SK-N-SH treated with all-trans-retinoic acid at 6 μM for 48 hours (cell line): ENCODE measurements at regions not wholly inside any gene's neighbourhood (a gene's known extent, or its start where the extent isn't known, plus 50 kb on each side); places are given as distances from the start of the nearest gene placed in this dataset.

Experiments
- ATAC-seq: fragments of 200-7000 bp; cut with Tn5 transposase; 3 replicates; pipeline ENCODE4 v1.9.1; 2020; ENCODE audit warnings: mild to moderate bottlenecking, moderate library complexity
- ARNTL ChIP-seq: fragments of 450-650 bp; formaldehyde crosslinking; IDR thresholded peaks from 2 replicates; pipeline ENCODE4 v1.5.0; 2020; ENCODE audit warnings: low read depth, mild to moderate bottlenecking, moderate library complexity, borderline replicate concordance
- BACH2 ChIP-seq: fragments of 250-450 bp; sonication (Bioruptor Pico); IDR thresholded peaks from 2 replicates; pipeline ENCODE4 v1.9.0; 2021; ENCODE audit warnings: mild to moderate bottlenecking, borderline replicate concordance
- CSDC2 ChIP-seq: fragments of 250-450 bp; sonication (Bioruptor Pico); IDR thresholded peaks from 2 replicates; pipeline ENCODE4 v1.5.0; 2020; ENCODE audit warnings: mild to moderate bottlenecking, moderate library complexity
- GLIS3 ChIP-seq: fragments of 250-450 bp; sonication (Bioruptor Pico); IDR thresholded peaks from 2 replicates; pipeline ENCODE4 v1.5.0; 2020; ENCODE audit warnings: mild to moderate bottlenecking, moderate library complexity
- ISL1 ChIP-seq: fragments of 250-450 bp; sonication (Bioruptor Pico); IDR thresholded peaks from 2 replicates; pipeline ENCODE4 v2.1.2; 2022; ENCODE audit warnings: mild to moderate bottlenecking, moderate library complexity
- RARB ChIP-seq: fragments of 250-450 bp; sonication (Bioruptor Pico); IDR thresholded peaks from 2 replicates; pipeline ENCODE4 v1.8.0; 2021; ENCODE audit warnings: mild to moderate bottlenecking, moderate library complexity
- SNAI2 ChIP-seq: fragments of 250-450 bp; sonication (Bioruptor Pico); IDR thresholded peaks from 2 replicates; pipeline ENCODE4 v1.5.0; 2020; ENCODE audit warnings: mild to moderate bottlenecking, moderate library complexity
- TCF4 ChIP-seq: fragments of 250-450 bp; sonication (Bioruptor Pico); IDR thresholded peaks from 2 replicates; pipeline ENCODE4 v1.8.0; 2021; ENCODE audit warnings: mild to moderate bottlenecking, moderate library complexity, borderline replicate concordance
- TOX ChIP-seq: fragments of 250-450 bp; sonication (Bioruptor Pico); IDR thresholded peaks from 2 replicates; pipeline ENCODE4 v1.8.0; 2021; ENCODE audit warnings: mild to moderate bottlenecking, moderate library complexity, borderline replicate concordance
- ZC3H10 ChIP-seq: fragments of 250-450 bp; sonication (Bioruptor Pico); IDR thresholded peaks from 2 replicates; pipeline ENCODE4 v1.5.1; 2021; ENCODE audit warnings: mild to moderate bottlenecking, moderate library complexity
- ZFP3 ChIP-seq: fragments of 250-450 bp; sonication (Bioruptor Pico); IDR thresholded peaks from 2 replicates; pipeline ENCODE4 v1.5.0; 2020; ENCODE audit warnings: mild to moderate bottlenecking, moderate library complexity
- ZFP30 ChIP-seq: fragments of 450-650 bp; formaldehyde crosslinking; IDR thresholded peaks from 2 replicates; pipeline ENCODE4 v1.5.0; 2022; ENCODE audit warnings: mild to moderate bottlenecking, moderate library complexity
- ZNF565 ChIP-seq: fragments of 450-650 bp; formaldehyde crosslinking; conservative IDR thresholded peaks from 2 replicates; pipeline ENCODE4 v1.5.0; 2020; ENCODE audit warnings: low read depth, mild to moderate bottlenecking, moderate library complexity
- ZNF70 ChIP-seq: fragments of 450-650 bp; formaldehyde crosslinking; IDR thresholded peaks from 2 replicates; pipeline ENCODE4 v1.5.0; 2020; ENCODE audit warnings: mild to moderate bottlenecking, moderate library complexity
- TF ChIP-seq, protein P1 (sequence below): fragments of 250-450 bp; sonication (Bioruptor Pico); IDR thresholded peaks from 2 replicates; pipeline ENCODE4 v1.5.1; 2020; ENCODE audit warnings: low read depth, mild to moderate bottlenecking, moderate library complexity
- TF ChIP-seq, protein P2 (sequence below): fragments of 250-450 bp; sonication (Bioruptor Pico); IDR thresholded peaks from 2 replicates; pipeline ENCODE4 v1.8.0; 2021; ENCODE audit warnings: low read depth, mild to moderate bottlenecking, moderate library complexity, borderline replicate concordance
- TF ChIP-seq, protein P3 (sequence below): fragments of 250-450 bp; sonication (Bioruptor Pico); IDR thresholded peaks from 2 replicates; pipeline ENCODE4 v1.5.1; 2021; ENCODE audit warnings: mild to moderate bottlenecking, moderate library complexity
- TF ChIP-seq, protein P4 (sequence below): fragments of 250-450 bp; sonication (Bioruptor Pico); IDR thresholded peaks from 2 replicates; pipeline ENCODE4 v1.5.0; 2020; ENCODE audit warnings: mild to moderate bottlenecking, moderate library complexity
- TF ChIP-seq, protein P5 (sequence below): fragments of 250-450 bp; sonication (Bioruptor Pico); IDR thresholded peaks from 2 replicates; pipeline ENCODE4 v1.8.0; 2020; ENCODE audit warnings: mild to moderate bottlenecking, moderate library complexity, borderline replicate concordance

DNA sequence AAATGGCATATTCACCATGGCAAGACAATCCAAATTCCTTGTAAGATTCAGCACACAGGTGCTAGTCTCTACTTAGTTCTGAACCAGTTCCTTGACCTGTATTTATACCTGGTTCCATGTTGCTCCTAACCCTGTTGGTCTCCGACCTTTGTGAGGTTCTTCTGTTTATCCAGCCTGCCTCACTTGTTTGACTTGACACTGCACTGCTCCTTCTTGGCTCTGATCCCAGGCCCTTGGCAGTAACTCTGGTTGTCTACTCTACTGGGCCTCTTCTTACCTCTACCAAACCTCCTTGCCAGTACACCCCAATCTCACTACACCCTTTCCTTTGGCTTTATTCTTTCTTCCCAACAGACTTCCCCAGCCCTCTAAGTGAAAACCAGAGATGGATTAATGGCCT lies 419.4 kb upstream of the USP24 start:
- no peak for ATAC-seq

DNA sequence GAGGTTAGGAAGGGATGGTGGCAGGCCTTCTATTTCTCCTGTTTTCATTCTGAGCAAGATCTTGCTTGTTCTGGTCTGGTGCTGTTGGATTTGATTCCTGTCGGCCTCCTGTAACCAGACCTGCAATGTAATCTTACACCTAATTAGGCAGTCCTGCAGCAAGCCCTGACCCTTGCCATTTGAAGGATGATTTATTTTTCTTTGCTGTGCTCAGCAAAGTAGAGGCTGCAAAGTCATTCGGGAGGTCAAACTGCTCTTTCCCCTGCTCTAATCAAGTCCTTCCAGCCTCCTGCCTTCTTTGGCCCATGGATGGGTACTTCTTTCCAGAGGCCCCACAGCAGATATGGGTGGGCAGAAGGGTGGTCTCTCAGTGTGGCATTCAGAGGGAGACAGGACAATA lies 417.7 kb upstream of the USP24 start:
- ATAC-seq = peak; percentile 28; the same call in 2 of the 3 replicates
- TF ChIP-seq ARNTL (CRISPR knock-in tag) = no peak
- TF ChIP-seq, protein P1, sequence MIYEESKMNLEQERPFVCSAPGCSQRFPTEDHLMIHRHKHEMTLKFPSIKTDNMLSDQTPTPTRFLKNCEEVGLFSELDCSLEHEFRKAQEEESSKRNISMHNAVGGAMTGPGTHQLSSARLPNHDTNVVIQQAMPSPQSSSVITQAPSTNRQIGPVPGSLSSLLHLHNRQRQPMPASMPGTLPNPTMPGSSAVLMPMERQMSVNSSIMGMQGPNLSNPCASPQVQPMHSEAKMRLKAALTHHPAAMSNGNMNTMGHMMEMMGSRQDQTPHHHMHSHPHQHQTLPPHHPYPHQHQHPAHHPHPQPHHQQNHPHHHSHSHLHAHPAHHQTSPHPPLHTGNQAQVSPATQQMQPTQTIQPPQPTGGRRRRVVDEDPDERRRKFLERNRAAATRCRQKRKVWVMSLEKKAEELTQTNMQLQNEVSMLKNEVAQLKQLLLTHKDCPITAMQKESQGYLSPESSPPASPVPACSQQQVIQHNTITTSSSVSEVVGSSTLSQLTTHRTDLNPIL (CRISPR knock-in tag) = no peak
- no peak for TF ChIP-seq ZFP3 (CRISPR knock-in tag)
- TF ChIP-seq TOX (CRISPR knock-in tag) = no peak
- TF ChIP-seq, protein P2, sequence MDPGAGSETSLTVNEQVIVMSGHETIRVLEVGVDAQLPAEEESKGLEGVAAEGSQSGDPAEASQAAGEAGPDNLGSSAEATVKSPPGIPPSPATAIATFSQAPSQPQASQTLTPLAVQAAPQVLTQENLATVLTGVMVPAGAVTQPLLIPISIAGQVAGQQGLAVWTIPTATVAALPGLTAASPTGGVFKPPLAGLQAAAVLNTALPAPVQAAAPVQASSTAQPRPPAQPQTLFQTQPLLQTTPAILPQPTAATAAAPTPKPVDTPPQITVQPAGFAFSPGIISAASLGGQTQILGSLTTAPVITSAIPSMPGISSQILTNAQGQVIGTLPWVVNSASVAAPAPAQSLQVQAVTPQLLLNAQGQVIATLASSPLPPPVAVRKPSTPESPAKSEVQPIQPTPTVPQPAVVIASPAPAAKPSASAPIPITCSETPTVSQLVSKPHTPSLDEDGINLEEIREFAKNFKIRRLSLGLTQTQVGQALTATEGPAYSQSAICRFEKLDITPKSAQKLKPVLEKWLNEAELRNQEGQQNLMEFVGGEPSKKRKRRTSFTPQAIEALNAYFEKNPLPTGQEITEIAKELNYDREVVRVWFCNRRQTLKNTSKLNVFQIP = no peak
- TF ChIP-seq SNAI2 = no peak
- no peak for TF ChIP-seq ZNF565 (CRISPR knock-in tag)
- TF ChIP-seq, protein P3, sequence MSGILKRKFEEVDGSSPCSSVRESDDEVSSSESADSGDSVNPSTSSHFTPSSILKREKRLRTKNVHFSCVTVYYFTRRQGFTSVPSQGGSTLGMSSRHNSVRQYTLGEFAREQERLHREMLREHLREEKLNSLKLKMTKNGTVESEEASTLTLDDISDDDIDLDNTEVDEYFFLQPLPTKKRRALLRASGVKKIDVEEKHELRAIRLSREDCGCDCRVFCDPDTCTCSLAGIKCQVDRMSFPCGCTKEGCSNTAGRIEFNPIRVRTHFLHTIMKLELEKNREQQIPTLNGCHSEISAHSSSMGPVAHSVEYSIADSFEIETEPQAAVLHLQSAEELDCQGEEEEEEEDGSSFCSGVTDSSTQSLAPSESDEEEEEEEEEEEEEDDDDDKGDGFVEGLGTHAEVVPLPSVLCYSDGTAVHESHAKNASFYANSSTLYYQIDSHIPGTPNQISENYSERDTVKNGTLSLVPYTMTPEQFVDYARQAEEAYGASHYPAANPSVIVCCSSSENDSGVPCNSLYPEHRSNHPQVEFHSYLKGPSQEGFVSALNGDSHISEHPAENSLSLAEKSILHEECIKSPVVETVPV (CRISPR knock-in tag) = no peak
- no peak for TF ChIP-seq BACH2 (CRISPR knock-in tag)
- no peak for TF ChIP-seq ISL1
- no peak for TF ChIP-seq CSDC2 (CRISPR knock-in tag)
- TF ChIP-seq TCF4 (CRISPR knock-in tag) = no peak
- no peak for TF ChIP-seq GLIS3
- no peak for TF ChIP-seq ZFP30 (CRISPR knock-in tag)
- TF ChIP-seq ZNF70 (CRISPR knock-in tag) = no peak
- TF ChIP-seq, protein P4, sequence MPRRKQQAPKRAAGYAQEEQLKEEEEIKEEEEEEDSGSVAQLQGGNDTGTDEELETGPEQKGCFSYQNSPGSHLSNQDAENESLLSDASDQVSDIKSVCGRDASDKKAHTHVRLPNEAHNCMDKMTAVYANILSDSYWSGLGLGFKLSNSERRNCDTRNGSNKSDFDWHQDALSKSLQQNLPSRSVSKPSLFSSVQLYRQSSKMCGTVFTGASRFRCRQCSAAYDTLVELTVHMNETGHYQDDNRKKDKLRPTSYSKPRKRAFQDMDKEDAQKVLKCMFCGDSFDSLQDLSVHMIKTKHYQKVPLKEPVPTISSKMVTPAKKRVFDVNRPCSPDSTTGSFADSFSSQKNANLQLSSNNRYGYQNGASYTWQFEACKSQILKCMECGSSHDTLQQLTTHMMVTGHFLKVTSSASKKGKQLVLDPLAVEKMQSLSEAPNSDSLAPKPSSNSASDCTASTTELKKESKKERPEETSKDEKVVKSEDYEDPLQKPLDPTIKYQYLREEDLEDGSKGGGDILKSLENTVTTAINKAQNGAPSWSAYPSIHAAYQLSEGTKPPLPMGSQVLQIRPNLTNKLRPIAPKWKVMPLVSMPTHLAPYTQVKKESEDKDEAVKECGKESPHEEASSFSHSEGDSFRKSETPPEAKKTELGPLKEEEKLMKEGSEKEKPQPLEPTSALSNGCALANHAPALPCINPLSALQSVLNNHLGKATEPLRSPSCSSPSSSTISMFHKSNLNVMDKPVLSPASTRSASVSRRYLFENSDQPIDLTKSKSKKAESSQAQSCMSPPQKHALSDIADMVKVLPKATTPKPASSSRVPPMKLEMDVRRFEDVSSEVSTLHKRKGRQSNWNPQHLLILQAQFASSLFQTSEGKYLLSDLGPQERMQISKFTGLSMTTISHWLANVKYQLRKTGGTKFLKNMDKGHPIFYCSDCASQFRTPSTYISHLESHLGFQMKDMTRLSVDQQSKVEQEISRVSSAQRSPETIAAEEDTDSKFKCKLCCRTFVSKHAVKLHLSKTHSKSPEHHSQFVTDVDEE (CRISPR knock-in tag) = no peak

More for the DNA sequence above, 419.4 kb upstream of the USP24 start:
- TF ChIP-seq ZC3H10 (CRISPR knock-in tag) = no peak
- TF ChIP-seq, protein P5, sequence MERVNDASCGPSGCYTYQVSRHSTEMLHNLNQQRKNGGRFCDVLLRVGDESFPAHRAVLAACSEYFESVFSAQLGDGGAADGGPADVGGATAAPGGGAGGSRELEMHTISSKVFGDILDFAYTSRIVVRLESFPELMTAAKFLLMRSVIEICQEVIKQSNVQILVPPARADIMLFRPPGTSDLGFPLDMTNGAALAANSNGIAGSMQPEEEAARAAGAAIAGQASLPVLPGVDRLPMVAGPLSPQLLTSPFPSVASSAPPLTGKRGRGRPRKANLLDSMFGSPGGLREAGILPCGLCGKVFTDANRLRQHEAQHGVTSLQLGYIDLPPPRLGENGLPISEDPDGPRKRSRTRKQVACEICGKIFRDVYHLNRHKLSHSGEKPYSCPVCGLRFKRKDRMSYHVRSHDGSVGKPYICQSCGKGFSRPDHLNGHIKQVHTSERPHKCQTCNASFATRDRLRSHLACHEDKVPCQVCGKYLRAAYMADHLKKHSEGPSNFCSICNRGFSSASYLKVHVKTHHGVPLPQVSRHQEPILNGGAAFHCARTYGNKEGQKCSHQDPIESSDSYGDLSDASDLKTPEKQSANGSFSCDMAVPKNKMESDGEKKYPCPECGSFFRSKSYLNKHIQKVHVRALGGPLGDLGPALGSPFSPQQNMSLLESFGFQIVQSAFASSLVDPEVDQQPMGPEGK (CRISPR knock-in tag) = no peak
- TF ChIP-seq, protein P2 = no peak
- no peak for TF ChIP-seq RARB
- TF ChIP-seq, protein P3 (CRISPR knock-in tag) = no peak
- no peak for TF ChIP-seq ZFP3 (CRISPR knock-in tag)
- no peak for TF ChIP-seq TOX (CRISPR knock-in tag)
